Putamen (tissue), 1 donor: ENCODE measurements at regions not wholly inside any gene's neighbourhood (a gene's known extent, or its start where the extent isn't known, plus 50 kb on each side); places are given as distances from the start of the nearest gene placed in this dataset.

Experiments used
- DNase-seq: peaks from one replicate; pipeline ENCODE4 v3.0.0-alpha.2; 2016; ENCODE audit warnings: low spot score

- DNase-seq, result no peak
Measured at GRCh38 chr3:135800071-135800549, 165.4 kb upstream of the PPP2R3A start.

- no peak for DNase-seq
Measured at GRCh38 chr3:135801018-135801417, 164.5 kb upstream of the PPP2R3A start.

- no peak for DNase-seq
Measured at GRCh38 chr3:135802171-135802570, 163.4 kb upstream of the PPP2R3A start.

GRCh38 chr3:135803028-135803692 is 162.4 kb upstream of the PPP2R3A start:
- no peak for DNase-seq

- no peak for DNase-seq
Measured at GRCh38 chr3:135805752-135806151, 159.8 kb upstream of the PPP2R3A start.

- DNase-seq, result peak; percentile 17
Measured at GRCh38 chr3:135806317-135806716, 159.2 kb upstream of the PPP2R3A start.

GRCh38 chr3:135807879-135808278 is 157.6 kb upstream of the PPP2R3A start:
- no peak for DNase-seq

- no peak for DNase-seq
Measured at GRCh38 chr3:135809021-135809634, 156.4 kb upstream of the PPP2R3A start.

- no peak for DNase-seq
Measured at GRCh38 chr3:135811651-135812050, 153.9 kb upstream of the PPP2R3A start.

GRCh38 chr3:135812057-135812456 is 153.5 kb upstream of the PPP2R3A start:
- DNase-seq, result no peak

- DNase-seq, result no peak
Measured at GRCh38 chr3:135834465-135834864, 131.1 kb upstream of the PPP2R3A start.

- no peak for DNase-seq
Measured at GRCh38 chr3:135837977-135838631, 127.4 kb upstream of the PPP2R3A start.

GRCh38 chr3:135840436-135840835 is 125.1 kb upstream of the PPP2R3A start:
- DNase-seq, result no peak

GRCh38 chr3:135844386-135844785 is 121.1 kb upstream of the PPP2R3A start:
- DNase-seq, result no peak

GRCh38 chr3:135848051-135848450 is 117.5 kb upstream of the PPP2R3A start:
- no peak for DNase-seq

GRCh38 chr3:135849827-135850226 is 115.7 kb upstream of the PPP2R3A start:
- no peak for DNase-seq

- no peak for DNase-seq
Measured at GRCh38 chr3:135851201-135852081, 114.1 kb upstream of the PPP2R3A start.

GRCh38 chr3:135853981-135854380 is 111.5 kb upstream of the PPP2R3A start:
- DNase-seq, result no peak

GRCh38 chr3:135860761-135861160 is 104.8 kb upstream of the PPP2R3A start:
- DNase-seq, result no peak

- no peak for DNase-seq
Measured at GRCh38 chr3:135862361-135862760, 103.2 kb upstream of the PPP2R3A start.

GRCh38 chr3:135864060-135864459 is 101.5 kb upstream of the PPP2R3A start:
- DNase-seq, result no peak

GRCh38 chr3:135865085-135865484 is 100.4 kb upstream of the PPP2R3A start:
- no peak for DNase-seq
